ENCODE measurements at regions not wholly inside any gene's neighbourhood (a gene's known extent, or its start where the extent isn't known, plus 50 kb on each side); places are given as distances from the start of the nearest gene placed in this dataset.
A peak's percentile ranks its signal among the peaks of the same experiment; 100 is the strongest.
"Not testable (repeated sequence)": the region's sequence is repeated elsewhere in the genome, so short reads cannot be mapped to it uniquely, and the experiment has no call there.

- Mint-ChIP-seq H3K9me3 (no peaks in the 10 kb centered on the region), H3K36me3 (ENCODE audit: low read depth) (no peaks in the 10 kb centered on the region), H3K27me3 (no peaks in the 10 kb centered on the region), H3K4me3 (no peak overlapping the region), H3K27ac (no peak overlapping the region), H3K4me1 (ENCODE audit: low read depth) (no peaks in the 10 kb centered on the region)
- DNase-seq, result no peak
These were observed 141.1 kb upstream of the CDK13 start for GRCh38 chr7:39808796-39809481.

- Mint-ChIP-seq H3K36me3 (ENCODE audit: low read depth) (no peaks in the 10 kb centered on the region), H3K27me3 (peaks cover 6% of the 10 kb centered on the region), H3K27ac (no peak overlapping the region), H3K4me3 (no peak overlapping the region), H3K4me1 (ENCODE audit: low read depth) (no peaks in the 10 kb centered on the region), H3K9me3 (no peaks in the 10 kb centered on the region)
- no peak for DNase-seq
These were observed 139.8 kb upstream of the CDK13 start for GRCh38 chr7:39810204-39810642.

GRCh38 chr7:39810710-39811109 is 139.3 kb upstream of the CDK13 start:
- no peaks in the 10 kb centered on the region for H3K9me3 Mint-ChIP-seq
- H3K4me3 Mint-ChIP-seq, result no peak overlapping the region
- DNase-seq, result no peak
- H3K36me3 Mint-ChIP-seq (ENCODE audit: low read depth), result no peaks in the 10 kb centered on the region
- H3K27me3 Mint-ChIP-seq, result peaks cover 11% of the 10 kb centered on the region
- no peak overlapping the region for H3K27ac Mint-ChIP-seq
- no peaks in the 10 kb centered on the region for H3K4me1 Mint-ChIP-seq (ENCODE audit: low read depth)

GRCh38 chr7:39811161-39811614 is 138.9 kb upstream of the CDK13 start:
- no peak for DNase-seq
- no peaks in the 10 kb centered on the region for H3K4me1 Mint-ChIP-seq (ENCODE audit: low read depth)
- no peaks in the 10 kb centered on the region for H3K36me3 Mint-ChIP-seq (ENCODE audit: low read depth)
- no peaks in the 10 kb centered on the region for H3K9me3 Mint-ChIP-seq
- peaks cover 15% of the 10 kb centered on the region for H3K27me3 Mint-ChIP-seq
- no peak overlapping the region for H3K4me3 Mint-ChIP-seq
- no peak overlapping the region for H3K27ac Mint-ChIP-seq

GRCh38 chr7:39816462-39817060 is 133.5 kb upstream of the CDK13 start:
- Mint-ChIP-seq H3K27ac (no peak overlapping the region), H3K27me3 (peaks cover 35% of the 10 kb centered on the region), H3K4me3 (no peak overlapping the region), H3K4me1 (ENCODE audit: low read depth) (no peaks in the 10 kb centered on the region), H3K9me3 (no peaks in the 10 kb centered on the region), H3K36me3 (ENCODE audit: low read depth) (no peaks in the 10 kb centered on the region)
- DNase-seq, result no peak

- no peaks in the 10 kb centered on the region for H3K9me3 Mint-ChIP-seq
These were observed 130.5 kb upstream of the CDK13 start for GRCh38 chr7:39819514-39819913.

GRCh38 chr7:39824456-39825200 is 125.4 kb upstream of the CDK13 start:
- peaks cover 49% of the 10 kb centered on the region for H3K27me3 Mint-ChIP-seq
- no peak for DNase-seq

More at GRCh38 chr7:39819514-39819913, 130.5 kb upstream of the CDK13 start:
- DNase-seq, result no peak
- Mint-ChIP-seq H3K27ac (no peak overlapping the region), H3K4me1 (ENCODE audit: low read depth) (no peaks in the 10 kb centered on the region), H3K36me3 (ENCODE audit: low read depth) (no peaks in the 10 kb centered on the region), H3K27me3 (peaks cover 43% of the 10 kb centered on the region), H3K4me3 (no peak overlapping the region)

GRCh38 chr7:39825401-39825980 is 124.6 kb upstream of the CDK13 start:
- H3K27ac Mint-ChIP-seq, result no peak overlapping the region
- no peak overlapping the region for H3K4me3 Mint-ChIP-seq
- H3K27me3 Mint-ChIP-seq, result peaks cover 55% of the 10 kb centered on the region
- no peak for DNase-seq
- H3K4me1 Mint-ChIP-seq (ENCODE audit: low read depth), result peaks cover 2% of the 10 kb centered on the region
- no peaks in the 10 kb centered on the region for H3K9me3 Mint-ChIP-seq
- H3K36me3 Mint-ChIP-seq (ENCODE audit: low read depth), result no peaks in the 10 kb centered on the region

More at GRCh38 chr7:39824456-39825200, 125.4 kb upstream of the CDK13 start:
- Mint-ChIP-seq H3K4me1 (ENCODE audit: low read depth) (peaks cover 2% of the 10 kb centered on the region), H3K36me3 (ENCODE audit: low read depth) (no peaks in the 10 kb centered on the region), H3K4me3 (no peak overlapping the region), H3K27ac (no peak overlapping the region), H3K9me3 (no peaks in the 10 kb centered on the region)

- Mint-ChIP-seq H3K36me3 (ENCODE audit: low read depth) (no peaks in the 10 kb centered on the region), H3K4me3 (no peak overlapping the region), H3K27me3 (peaks cover 58% of the 10 kb centered on the region), H3K4me1 (ENCODE audit: low read depth) (peaks cover 2% of the 10 kb centered on the region), H3K9me3 (no peaks in the 10 kb centered on the region), H3K27ac (no peak overlapping the region)
- no peak for DNase-seq
These were observed 123.9 kb upstream of the CDK13 start for GRCh38 chr7:39826166-39826565.

GRCh38 chr7:39827571-39827970 is 122.5 kb upstream of the CDK13 start:
- Mint-ChIP-seq H3K27me3 (peaks cover 68% of the 10 kb centered on the region), H3K27ac (no peak overlapping the region), H3K9me3 (no peaks in the 10 kb centered on the region), H3K4me1 (ENCODE audit: low read depth) (peaks cover 2% of the 10 kb centered on the region), H3K4me3 (no peak overlapping the region), H3K36me3 (ENCODE audit: low read depth) (no peaks in the 10 kb centered on the region)
- DNase-seq, result no peak

- H3K27ac Mint-ChIP-seq, result no peak overlapping the region
- H3K9me3 Mint-ChIP-seq, result no peaks in the 10 kb centered on the region
- DNase-seq, result no peak
- peaks cover 72% of the 10 kb centered on the region for H3K27me3 Mint-ChIP-seq
- H3K4me1 Mint-ChIP-seq (ENCODE audit: low read depth), result peaks cover 7% of the 10 kb centered on the region
- no peak overlapping the region for H3K4me3 Mint-ChIP-seq
- H3K36me3 Mint-ChIP-seq (ENCODE audit: low read depth), result no peaks in the 10 kb centered on the region
These were observed 121.0 kb upstream of the CDK13 start for GRCh38 chr7:39829028-39829427.

- DNase-seq, result no peak
- Mint-ChIP-seq H3K27me3 (peaks cover 79% of the 10 kb centered on the region), H3K27ac (no peak overlapping the region), H3K4me3 (peak overlapping the region; percentile 27), H3K36me3 (ENCODE audit: low read depth) (no peaks in the 10 kb centered on the region), H3K9me3 (no peaks in the 10 kb centered on the region), H3K4me1 (ENCODE audit: low read depth) (peaks cover 6% of the 10 kb centered on the region)
These were observed 117.5 kb upstream of the CDK13 start for GRCh38 chr7:39832519-39833085.

- not testable (repeated sequence) for H3K27ac Mint-ChIP-seq; H3K9me3 Mint-ChIP-seq; H3K4me1 Mint-ChIP-seq (ENCODE audit: low read depth); H3K36me3 Mint-ChIP-seq (ENCODE audit: low read depth)
- H3K27me3 Mint-ChIP-seq, result peaks cover 74% of the 10 kb centered on the region
- H3K4me3 Mint-ChIP-seq, result peak overlapping the region; percentile 51
- peak; percentile 67 for DNase-seq
These were observed 116.8 kb upstream of the CDK13 start for GRCh38 chr7:39833180-39833799.

All from activated T-cell treated with anti-CD3 and anti-CD28 coated beads, Interleukin-2, amount 50 U/mL, for 24 hours (primary cell).